ENCODE measurements at regions not wholly inside any gene's neighbourhood (a gene's known extent, or its start where the extent isn't known, plus 50 kb on each side); places are given as distances from the start of the nearest gene placed in this dataset.

GRCh38 chr11:79950172-79950571, 509.3 kb upstream of the TENM4 start:
- Histone ChIP-seq H3K27me3 (ENCODE audit: control insufficient read depth in 1 of 2, insufficient read depth in 2 of 2, low read length in 2 of 2) (no peaks in the 10 kb centered on the region), H3K9ac (ENCODE audit: low read length) (no peak overlapping the region), H3K4me1 (ENCODE audit: insufficient read depth, low read length) (no peaks in the 10 kb centered on the region), H3K9me3 (ENCODE audit: low read length) (no peaks in the 10 kb centered on the region), H3K36me3 (ENCODE audit: insufficient read depth, low read length) (no peaks in the 10 kb centered on the region), H3K27ac (ENCODE audit: low read depth, low read length) (no peak overlapping the region), H3K4me3 (ENCODE audit: low read depth in 1 of 2, low read length in 2 of 2) (no peak overlapping the region)

GRCh38 chr11:79949574-79949973, 508.7 kb upstream of the TENM4 start:
- H3K27me3 ChIP-seq (ENCODE audit: control insufficient read depth in 1 of 2, insufficient read depth in 2 of 2, low read length in 2 of 2): no peaks in the 10 kb centered on the region
- H3K36me3 ChIP-seq (ENCODE audit: insufficient read depth, low read length): no peaks in the 10 kb centered on the region
- H3K27ac ChIP-seq (ENCODE audit: low read depth, low read length): no peak overlapping the region
- no peaks in the 10 kb centered on the region for H3K4me1 ChIP-seq (ENCODE audit: insufficient read depth, low read length)
- H3K9me3 ChIP-seq (ENCODE audit: low read length): no peaks in the 10 kb centered on the region
- no peak overlapping the region for H3K4me3 ChIP-seq (ENCODE audit: low read depth in 1 of 2, low read length in 2 of 2)
- H3K9ac ChIP-seq (ENCODE audit: low read length): no peak overlapping the region

GRCh38 chr11:79942646-79943045, 501.8 kb upstream of the TENM4 start:
- H3K27ac ChIP-seq (ENCODE audit: low read depth, low read length): no peak overlapping the region
- no peak overlapping the region for H3K4me3 ChIP-seq (ENCODE audit: low read depth in 1 of 2, low read length in 2 of 2)
- H3K4me1 ChIP-seq (ENCODE audit: insufficient read depth, low read length): no peaks in the 10 kb centered on the region
- no peaks in the 10 kb centered on the region for H3K27me3 ChIP-seq (ENCODE audit: control insufficient read depth in 1 of 2, insufficient read depth in 2 of 2, low read length in 2 of 2)
- no peaks in the 10 kb centered on the region for H3K36me3 ChIP-seq (ENCODE audit: insufficient read depth, low read length)
- H3K9me3 ChIP-seq (ENCODE audit: low read length): no peaks in the 10 kb centered on the region
- no peak overlapping the region for H3K9ac ChIP-seq (ENCODE audit: low read length)

GRCh38 chr11:79942090-79942489, 501.3 kb upstream of the TENM4 start:
- Histone ChIP-seq H3K36me3 (ENCODE audit: insufficient read depth, low read length) (no peaks in the 10 kb centered on the region), H3K4me3 (ENCODE audit: low read depth in 1 of 2, low read length in 2 of 2) (no peak overlapping the region), H3K4me1 (ENCODE audit: insufficient read depth, low read length) (no peaks in the 10 kb centered on the region), H3K27me3 (ENCODE audit: control insufficient read depth in 1 of 2, insufficient read depth in 2 of 2, low read length in 2 of 2) (no peaks in the 10 kb centered on the region), H3K27ac (ENCODE audit: low read depth, low read length) (no peak overlapping the region), H3K9me3 (ENCODE audit: low read length) (no peaks in the 10 kb centered on the region), H3K9ac (ENCODE audit: low read length) (no peak overlapping the region)

- H3K4me3 ChIP-seq (ENCODE audit: low read depth in 1 of 2, low read length in 2 of 2): no peak overlapping the region
- H3K27ac ChIP-seq (ENCODE audit: low read depth, low read length): no peak overlapping the region
- no peaks in the 10 kb centered on the region for H3K9me3 ChIP-seq (ENCODE audit: low read length)
- H3K27me3 ChIP-seq (ENCODE audit: control insufficient read depth in 1 of 2, insufficient read depth in 2 of 2, low read length in 2 of 2): no peaks in the 10 kb centered on the region
- H3K4me1 ChIP-seq (ENCODE audit: insufficient read depth, low read length): no peaks in the 10 kb centered on the region
- H3K9ac ChIP-seq (ENCODE audit: low read length): no peak overlapping the region
- no peaks in the 10 kb centered on the region for H3K36me3 ChIP-seq (ENCODE audit: insufficient read depth, low read length)
Measured at GRCh38 chr11:79940974-79941735, 500.3 kb upstream of the TENM4 start.

- no peak overlapping the region for H3K27ac ChIP-seq (ENCODE audit: low read depth, low read length)
- H3K4me1 ChIP-seq (ENCODE audit: insufficient read depth, low read length): no peaks in the 10 kb centered on the region
- H3K36me3 ChIP-seq (ENCODE audit: insufficient read depth, low read length): no peaks in the 10 kb centered on the region
- H3K4me3 ChIP-seq (ENCODE audit: low read depth in 1 of 2, low read length in 2 of 2): no peak overlapping the region
- H3K27me3 ChIP-seq (ENCODE audit: control insufficient read depth in 1 of 2, insufficient read depth in 2 of 2, low read length in 2 of 2): no peaks in the 10 kb centered on the region
- no peak overlapping the region for H3K9ac ChIP-seq (ENCODE audit: low read length)
- no peaks in the 10 kb centered on the region for H3K9me3 ChIP-seq (ENCODE audit: low read length)
Measured at GRCh38 chr11:79940165-79940564, 499.3 kb upstream of the TENM4 start.

- Histone ChIP-seq H3K4me3 (ENCODE audit: low read depth in 1 of 2, low read length in 2 of 2) (no peak overlapping the region), H3K36me3 (ENCODE audit: insufficient read depth, low read length) (no peaks in the 10 kb centered on the region), H3K9me3 (ENCODE audit: low read length) (no peaks in the 10 kb centered on the region), H3K27me3 (ENCODE audit: control insufficient read depth in 1 of 2, insufficient read depth in 2 of 2, low read length in 2 of 2) (no peaks in the 10 kb centered on the region), H3K9ac (ENCODE audit: low read length) (no peak overlapping the region), H3K4me1 (ENCODE audit: insufficient read depth, low read length) (no peaks in the 10 kb centered on the region), H3K27ac (ENCODE audit: low read depth, low read length) (no peak overlapping the region)
Measured at GRCh38 chr11:79939111-79939510, 498.3 kb upstream of the TENM4 start.

GRCh38 chr11:79937676-79938334, 497.0 kb upstream of the TENM4 start:
- H3K27me3 ChIP-seq (ENCODE audit: control insufficient read depth in 1 of 2, insufficient read depth in 2 of 2, low read length in 2 of 2): no peaks in the 10 kb centered on the region
- H3K36me3 ChIP-seq (ENCODE audit: insufficient read depth, low read length): no peaks in the 10 kb centered on the region
- H3K4me1 ChIP-seq (ENCODE audit: insufficient read depth, low read length): no peaks in the 10 kb centered on the region
- H3K27ac ChIP-seq (ENCODE audit: low read depth, low read length): no peak overlapping the region
- no peaks in the 10 kb centered on the region for H3K9me3 ChIP-seq (ENCODE audit: low read length)
- H3K9ac ChIP-seq (ENCODE audit: low read length): no peak overlapping the region
- H3K4me3 ChIP-seq (ENCODE audit: low read depth in 1 of 2, low read length in 2 of 2): no peak overlapping the region

- Histone ChIP-seq H3K27me3 (ENCODE audit: control insufficient read depth in 1 of 2, insufficient read depth in 2 of 2, low read length in 2 of 2) (no peaks in the 10 kb centered on the region), H3K9ac (ENCODE audit: low read length) (no peak overlapping the region), H3K9me3 (ENCODE audit: low read length) (no peaks in the 10 kb centered on the region), H3K27ac (ENCODE audit: low read depth, low read length) (no peak overlapping the region), H3K36me3 (ENCODE audit: insufficient read depth, low read length) (no peaks in the 10 kb centered on the region), H3K4me3 (ENCODE audit: low read depth in 1 of 2, low read length in 2 of 2) (no peak overlapping the region), H3K4me1 (ENCODE audit: insufficient read depth, low read length) (no peaks in the 10 kb centered on the region)
Measured at GRCh38 chr11:79932612-79933011, 491.8 kb upstream of the TENM4 start.

- no peaks in the 10 kb centered on the region for H3K27me3 ChIP-seq (ENCODE audit: control insufficient read depth in 1 of 2, insufficient read depth in 2 of 2, low read length in 2 of 2)
- no peaks in the 10 kb centered on the region for H3K4me1 ChIP-seq (ENCODE audit: insufficient read depth, low read length)
- no peaks in the 10 kb centered on the region for H3K36me3 ChIP-seq (ENCODE audit: insufficient read depth, low read length)
- no peak overlapping the region for H3K9ac ChIP-seq (ENCODE audit: low read length)
- no peak overlapping the region for H3K27ac ChIP-seq (ENCODE audit: low read depth, low read length)
- H3K9me3 ChIP-seq (ENCODE audit: low read length): no peaks in the 10 kb centered on the region
- no peak overlapping the region for H3K4me3 ChIP-seq (ENCODE audit: low read depth in 1 of 2, low read length in 2 of 2)
Measured at GRCh38 chr11:79931692-79932091, 490.9 kb upstream of the TENM4 start.

GRCh38 chr11:79926707-79927106, 485.9 kb upstream of the TENM4 start:
- Histone ChIP-seq H3K4me1 (ENCODE audit: insufficient read depth, low read length) (no peaks in the 10 kb centered on the region), H3K27ac (ENCODE audit: low read depth, low read length) (no peak overlapping the region), H3K9me3 (ENCODE audit: low read length) (no peaks in the 10 kb centered on the region), H3K4me3 (ENCODE audit: low read depth in 1 of 2, low read length in 2 of 2) (no peak overlapping the region), H3K9ac (ENCODE audit: low read length) (no peak overlapping the region), H3K36me3 (ENCODE audit: insufficient read depth, low read length) (no peaks in the 10 kb centered on the region), H3K27me3 (ENCODE audit: control insufficient read depth in 1 of 2, insufficient read depth in 2 of 2, low read length in 2 of 2) (no peaks in the 10 kb centered on the region)

- H3K36me3 ChIP-seq (ENCODE audit: insufficient read depth, low read length): no peaks in the 10 kb centered on the region
- H3K9ac ChIP-seq (ENCODE audit: low read length): no peak overlapping the region
- H3K9me3 ChIP-seq (ENCODE audit: low read length): no peaks in the 10 kb centered on the region
- H3K27me3 ChIP-seq (ENCODE audit: control insufficient read depth in 1 of 2, insufficient read depth in 2 of 2, low read length in 2 of 2): no peaks in the 10 kb centered on the region
- H3K4me1 ChIP-seq (ENCODE audit: insufficient read depth, low read length): no peaks in the 10 kb centered on the region
- no peak overlapping the region for H3K4me3 ChIP-seq (ENCODE audit: low read depth in 1 of 2, low read length in 2 of 2)
- no peak overlapping the region for H3K27ac ChIP-seq (ENCODE audit: low read depth, low read length)
Measured at GRCh38 chr11:79925570-79925969, 484.7 kb upstream of the TENM4 start.

Data from muscle layer of colon (tissue), 2 donors.